ENCODE measurements at regions not wholly inside any gene's neighbourhood (a gene's known extent, or its start where the extent isn't known, plus 50 kb on each side); places are given as distances from the start of the nearest gene placed in this dataset.

DNA sequence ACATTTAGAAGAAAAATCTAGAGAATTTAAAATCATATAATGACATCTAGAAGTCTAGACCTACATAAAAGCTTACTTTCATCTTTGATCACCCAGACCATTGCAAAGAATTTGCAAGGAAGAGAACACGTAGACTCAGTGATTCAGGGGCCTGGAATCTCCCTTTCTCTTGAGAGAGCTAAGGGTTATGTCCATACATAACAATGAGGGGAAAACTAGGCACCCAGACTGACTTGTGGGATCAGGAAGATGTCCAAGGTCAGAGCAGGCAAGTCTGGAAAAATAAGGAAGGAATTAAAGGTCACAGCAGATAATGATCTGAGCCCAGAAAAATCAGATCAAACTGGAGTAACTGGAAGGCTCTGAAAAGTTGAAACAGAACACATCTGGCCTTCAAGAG lies 198.4 kb upstream of the SFRP2 start:
- Histone ChIP-seq H2AFZ (ENCODE audit: control insufficient read depth, low read depth, low read length) (no peak overlapping the region), H3K9me3 (replicated peaks; ENCODE audit: control insufficient read depth, insufficient read depth, low read length) (no peaks in the 10 kb centered on the region), H3K36me3 (ENCODE audit: control insufficient read depth in 2 of 2, insufficient read depth in 2 of 2, low read length in 1 of 2) (no peaks in the 10 kb centered on the region), H4K20me1 (ENCODE audit: control insufficient read depth, insufficient read depth) (no peaks in the 10 kb centered on the region), H3K79me2 (ENCODE audit: control insufficient read depth, insufficient read depth, low read length) (no peaks in the 10 kb centered on the region), H3K9ac (ENCODE audit: control insufficient read depth, insufficient read depth, low read length) (no peak overlapping the region), H3K27ac (ENCODE audit: control insufficient read depth, insufficient read depth) (no peak overlapping the region), H3K27me3 (replicated peaks in 1 of 2; ENCODE audit: control insufficient read depth in 2 of 2, insufficient read depth in 2 of 2, low read length in 1 of 2) (no peaks in the 10 kb centered on the region), H3K4me1 (ENCODE audit: control insufficient read depth, insufficient read depth, low read length) (no peaks in the 10 kb centered on the region), H3K4me2 (ENCODE audit: control insufficient read depth, insufficient read depth) (no peak overlapping the region), H3K4me3 (no peak overlapping the region)
- intact Hi-C loops (cut with micrococcal nuclease; ENCODE audit: unreplicated experiment) = no loop called here
- TF ChIP-seq SPI1 (IDR thresholded peaks at IDR 0.05; ENCODE audit: borderline replicate concordance, insufficient read depth, low read depth, low read length) = no peak
- no peak for TF ChIP-seq MTA2 (IDR thresholded peaks at IDR 0.05; ENCODE audit: low read depth)
- no peak for TF ChIP-seq YBX1 (IDR thresholded peaks at IDR 0.05)
- TF ChIP-seq SMAD1 (IDR thresholded peaks at IDR 0.05; ENCODE audit: low read depth, partially characterized antibody) = no peak
- no peak for TF ChIP-seq ZNF274 (IDR thresholded peaks at IDR 0.05; ENCODE audit: insufficient read depth, insufficient read length)
- TF ChIP-seq IRF4 (IDR thresholded peaks at IDR 0.05; ENCODE audit: low read depth, low read length) = no peak
- TF ChIP-seq, protein P1, sequence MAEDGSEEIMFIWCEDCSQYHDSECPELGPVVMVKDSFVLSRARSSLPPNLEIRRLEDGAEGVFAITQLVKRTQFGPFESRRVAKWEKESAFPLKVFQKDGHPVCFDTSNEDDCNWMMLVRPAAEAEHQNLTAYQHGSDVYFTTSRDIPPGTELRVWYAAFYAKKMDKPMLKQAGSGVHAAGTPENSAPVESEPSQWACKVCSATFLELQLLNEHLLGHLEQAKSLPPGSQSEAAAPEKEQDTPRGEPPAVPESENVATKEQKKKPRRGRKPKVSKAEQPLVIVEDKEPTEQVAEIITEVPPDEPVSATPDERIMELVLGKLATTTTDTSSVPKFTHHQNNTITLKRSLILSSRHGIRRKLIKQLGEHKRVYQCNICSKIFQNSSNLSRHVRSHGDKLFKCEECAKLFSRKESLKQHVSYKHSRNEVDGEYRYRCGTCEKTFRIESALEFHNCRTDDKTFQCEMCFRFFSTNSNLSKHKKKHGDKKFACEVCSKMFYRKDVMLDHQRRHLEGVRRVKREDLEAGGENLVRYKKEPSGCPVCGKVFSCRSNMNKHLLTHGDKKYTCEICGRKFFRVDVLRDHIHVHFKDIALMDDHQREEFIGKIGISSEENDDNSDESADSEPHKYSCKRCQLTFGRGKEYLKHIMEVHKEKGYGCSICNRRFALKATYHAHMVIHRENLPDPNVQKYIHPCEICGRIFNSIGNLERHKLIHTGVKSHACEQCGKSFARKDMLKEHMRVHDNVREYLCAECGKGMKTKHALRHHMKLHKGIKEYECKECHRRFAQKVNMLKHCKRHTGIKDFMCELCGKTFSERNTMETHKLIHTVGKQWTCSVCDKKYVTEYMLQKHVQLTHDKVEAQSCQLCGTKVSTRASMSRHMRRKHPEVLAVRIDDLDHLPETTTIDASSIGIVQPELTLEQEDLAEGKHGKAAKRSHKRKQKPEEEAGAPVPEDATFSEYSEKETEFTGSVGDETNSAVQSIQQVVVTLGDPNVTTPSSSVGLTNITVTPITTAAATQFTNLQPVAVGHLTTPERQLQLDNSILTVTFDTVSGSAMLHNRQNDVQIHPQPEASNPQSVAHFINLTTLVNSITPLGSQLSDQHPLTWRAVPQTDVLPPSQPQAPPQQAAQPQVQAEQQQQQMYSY (CRISPR knock-in tag; IDR thresholded peaks at IDR 0.05) = no peak
- BruUV-seq (replicated peaks) = no TSS peak
- in situ Hi-C loops (cut with MboI) = no loop called here
- ATAC-seq (no peak), DNase-seq (ENCODE audit: low read depth, low spot score) (no peak), FAIRE-seq (no peak)
- WGBS (ENCODE audit: insufficient coverage, insufficient replicate concordance, low lambda C conversion rate, missing lambda C conversion rate) = 0% methylated on average over 1 of the region's 1 CpG
- RAD21 ChIA-PET (ENCODE audit: unreplicated experiment) = no interaction called here
- SMC1A ChIA-PET (ENCODE audit: uncharacterized antibody, unreplicated experiment) = interaction anchor here (1.4 kb wide), 1 partner anchor 8 kb away, joined by 5 read pairs; no protein-coding TSS in a partner anchor
- CTCF ChIA-PET = interaction anchor here (0.7 kb wide), 1 partner anchor 17 kb away, joined by 4 read pairs; no protein-coding TSS in a partner anchor
- POLR2A ChIA-PET = no interaction called here
